ENCODE measurements at regions not wholly inside any gene's neighbourhood (a gene's known extent, or its start where the extent isn't known, plus 50 kb on each side); places are given as distances from the start of the nearest gene placed in this dataset.

- TF ChIP-seq, protein P1, sequence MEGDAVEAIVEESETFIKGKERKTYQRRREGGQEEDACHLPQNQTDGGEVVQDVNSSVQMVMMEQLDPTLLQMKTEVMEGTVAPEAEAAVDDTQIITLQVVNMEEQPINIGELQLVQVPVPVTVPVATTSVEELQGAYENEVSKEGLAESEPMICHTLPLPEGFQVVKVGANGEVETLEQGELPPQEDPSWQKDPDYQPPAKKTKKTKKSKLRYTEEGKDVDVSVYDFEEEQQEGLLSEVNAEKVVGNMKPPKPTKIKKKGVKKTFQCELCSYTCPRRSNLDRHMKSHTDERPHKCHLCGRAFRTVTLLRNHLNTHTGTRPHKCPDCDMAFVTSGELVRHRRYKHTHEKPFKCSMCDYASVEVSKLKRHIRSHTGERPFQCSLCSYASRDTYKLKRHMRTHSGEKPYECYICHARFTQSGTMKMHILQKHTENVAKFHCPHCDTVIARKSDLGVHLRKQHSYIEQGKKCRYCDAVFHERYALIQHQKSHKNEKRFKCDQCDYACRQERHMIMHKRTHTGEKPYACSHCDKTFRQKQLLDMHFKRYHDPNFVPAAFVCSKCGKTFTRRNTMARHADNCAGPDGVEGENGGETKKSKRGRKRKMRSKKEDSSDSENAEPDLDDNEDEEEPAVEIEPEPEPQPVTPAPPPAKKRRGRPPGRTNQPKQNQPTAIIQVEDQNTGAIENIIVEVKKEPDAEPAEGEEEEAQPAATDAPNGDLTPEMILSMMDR (IDR thresholded peaks at IDR 0.05; ENCODE audit: low read depth, low read length, poor library complexity, severe bottlenecking): no peak
- TF ChIP-seq EZH2phosphoT487 (IDR thresholded peaks at IDR 0.05; ENCODE audit: borderline replicate concordance, low read length): no peak
Measured at GRCh38 chrX:39624166-39624565, 473.6 kb downstream of the BCOR start.

All from DOHH2 (cell line).